Stimulated activated CD4-positive, alpha-beta T cell treated with anti-CD3 and anti-CD28 coated beads, Interleukin-12 subunit alpha, Interleukin-12 subunit beta, amount 100 ng/mL, for 4 hours (primary cell): ENCODE measurements at regions not wholly inside any gene's neighbourhood (a gene's known extent, or its start where the extent isn't known, plus 50 kb on each side); places are given as distances from the start of the nearest gene placed in this dataset.
"Not testable (repeated sequence)": the region's sequence is repeated elsewhere in the genome, so short reads cannot be mapped to it uniquely, and the experiment has no call there.

ENCODE experiments used
- DNase-seq: peaks from one replicate; pipeline ENCODE4 v3.0.0-alpha.2; 2020

DNA sequence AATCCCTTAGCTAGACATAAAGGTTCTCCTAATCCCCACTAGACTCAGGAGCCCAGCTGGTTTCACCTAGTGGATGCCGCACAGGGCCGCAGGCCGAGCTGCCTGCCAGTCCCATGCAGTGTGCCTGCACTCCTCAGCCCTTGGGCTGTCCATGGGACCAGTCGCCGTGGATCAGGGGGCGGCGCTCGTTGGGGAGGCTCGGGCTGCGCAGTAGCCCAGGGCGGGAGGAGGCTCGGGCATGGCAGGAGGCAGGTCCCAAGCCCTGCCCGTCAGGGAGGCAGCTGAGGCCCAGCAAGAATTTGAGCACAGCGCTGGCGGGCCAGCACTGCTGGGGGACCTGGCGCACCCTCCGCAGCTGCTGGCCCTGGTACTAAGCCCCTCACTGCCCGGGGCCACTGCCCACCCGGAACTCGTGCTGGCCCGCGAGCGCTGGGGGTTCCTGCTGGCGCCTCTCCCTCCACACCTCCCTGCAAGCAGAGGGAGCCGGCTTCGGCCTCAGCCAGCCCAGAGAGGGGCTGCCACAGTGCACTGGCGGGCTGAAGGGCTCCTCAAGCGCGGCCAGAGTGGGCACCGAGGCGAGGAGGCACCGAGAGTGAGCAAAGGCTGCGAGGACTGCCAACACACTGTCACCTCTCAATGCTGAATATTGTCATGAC is 307.8 kb downstream of the C6orf118 start:
- no peak for DNase-seq

DNA sequence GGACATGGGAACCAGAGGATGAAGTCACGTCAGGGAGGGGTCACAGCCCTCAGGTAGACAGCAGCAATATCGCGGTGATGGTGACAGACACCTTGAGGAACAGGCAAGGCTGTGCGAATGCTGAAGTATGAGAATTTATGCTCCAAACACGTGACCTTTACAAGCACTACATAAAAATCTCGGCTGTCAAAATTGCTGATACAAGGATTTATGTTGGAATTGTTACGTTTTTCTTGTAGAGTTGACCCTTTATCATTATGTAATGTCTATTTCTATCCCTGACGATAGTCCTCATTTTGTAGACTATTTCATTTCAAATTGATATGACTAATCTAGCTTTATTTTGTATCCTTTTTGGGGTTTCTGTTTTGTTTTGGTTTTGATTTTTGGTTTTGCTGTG is 311.1 kb downstream of the C6orf118 start:
- DNase-seq = no peak

DNA sequence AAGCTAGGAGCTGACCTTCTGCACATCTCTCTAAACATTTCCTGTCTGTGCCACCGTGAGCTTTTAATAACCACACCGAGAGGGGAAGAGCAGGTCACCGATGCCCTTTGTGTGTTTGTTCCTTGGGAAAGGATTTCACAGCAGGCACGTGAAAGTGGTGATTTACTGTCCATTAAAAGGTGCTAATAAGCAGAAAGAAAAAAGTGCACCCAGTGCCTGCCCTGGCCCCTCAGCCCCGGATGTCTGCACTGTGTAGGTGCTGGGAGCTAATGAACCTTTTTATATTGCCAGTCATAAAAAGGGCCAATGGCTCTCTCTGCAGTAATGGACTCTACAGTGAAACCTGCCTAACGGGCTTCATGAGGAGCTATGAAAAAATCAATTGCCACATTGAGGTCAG is 312.6 kb downstream of the C6orf118 start:
- DNase-seq = no peak

DNA sequence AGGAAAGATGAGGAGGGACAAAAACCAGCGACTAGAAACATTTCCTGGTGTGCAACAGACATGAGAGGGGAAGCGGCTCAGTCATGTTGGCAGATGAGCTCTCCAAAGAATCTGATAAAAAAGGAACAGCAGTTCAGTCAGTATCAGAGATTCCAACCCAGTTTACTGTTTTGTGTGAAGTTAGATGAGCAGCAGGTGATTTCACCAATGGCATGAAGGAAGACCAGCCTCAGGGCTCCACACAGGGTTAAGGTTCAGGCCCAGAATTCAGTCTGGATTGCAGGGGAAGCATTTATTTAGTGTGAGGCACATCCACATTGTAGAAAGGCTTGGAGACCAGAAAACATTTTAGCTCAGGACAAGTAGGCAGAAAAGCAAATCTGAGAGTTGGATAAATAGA is 317.8 kb downstream of the C6orf118 start:
- DNase-seq = no peak

DNA sequence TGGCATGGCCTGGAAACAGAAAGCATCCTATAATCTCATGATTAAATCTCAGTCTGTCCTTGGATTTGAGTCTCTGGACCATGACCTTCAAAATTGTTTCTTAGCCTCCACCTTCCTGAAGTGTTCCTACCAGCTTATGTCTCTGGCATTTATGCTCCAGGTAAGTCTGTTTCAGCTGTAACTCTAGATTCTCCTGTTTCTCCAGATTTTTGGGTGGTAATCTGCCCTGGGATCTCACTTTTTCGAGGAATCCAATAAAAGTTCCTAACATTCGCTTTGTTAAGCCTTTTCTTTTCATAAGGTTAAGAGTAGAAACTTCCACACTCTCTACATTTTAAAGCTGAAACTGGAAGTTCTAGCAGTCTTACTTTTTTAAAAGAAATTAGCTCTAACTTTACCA is 318.5 kb downstream of the C6orf118 start:
- no peak for DNase-seq

DNA sequence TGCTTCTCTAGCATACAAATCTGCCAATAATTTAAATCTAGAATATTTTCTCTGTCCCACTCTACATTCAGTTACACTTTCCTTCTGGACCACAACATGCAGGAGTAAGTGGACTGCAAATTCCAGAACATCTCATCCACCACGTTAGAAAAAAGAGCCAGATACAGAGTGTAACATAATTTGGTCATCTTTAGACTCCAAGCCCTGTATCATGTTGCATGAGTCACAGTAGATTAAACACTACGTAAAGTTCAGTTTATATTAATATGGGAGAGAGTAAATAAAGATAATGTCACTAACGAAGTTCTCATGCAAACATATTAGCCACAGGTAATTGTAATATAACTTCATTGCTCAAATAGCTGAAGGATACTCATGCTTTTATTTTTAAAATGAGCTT is 327.0 kb downstream of the C6orf118 start:
- DNase-seq = no peak

DNA sequence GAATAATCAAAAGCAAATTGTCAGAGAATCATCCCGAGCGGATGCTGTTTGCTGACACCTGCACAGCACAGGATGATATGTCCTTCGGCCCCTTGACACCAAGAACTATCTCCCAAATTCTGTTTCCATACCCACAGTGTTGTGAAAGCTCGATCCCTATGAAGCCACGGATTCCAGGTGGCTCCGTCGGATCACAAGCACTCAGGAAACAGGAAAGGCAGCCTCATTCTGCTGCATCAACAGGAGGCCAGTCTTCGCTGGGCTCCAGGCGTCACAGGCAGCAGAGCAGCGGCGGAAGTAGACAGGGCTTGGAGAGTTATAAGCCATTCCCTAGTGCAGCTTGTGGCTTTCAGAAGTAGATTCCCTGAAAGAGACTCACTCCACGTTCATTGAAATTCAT is 342.3 kb downstream of the C6orf118 start:
- no peak for DNase-seq

DNA sequence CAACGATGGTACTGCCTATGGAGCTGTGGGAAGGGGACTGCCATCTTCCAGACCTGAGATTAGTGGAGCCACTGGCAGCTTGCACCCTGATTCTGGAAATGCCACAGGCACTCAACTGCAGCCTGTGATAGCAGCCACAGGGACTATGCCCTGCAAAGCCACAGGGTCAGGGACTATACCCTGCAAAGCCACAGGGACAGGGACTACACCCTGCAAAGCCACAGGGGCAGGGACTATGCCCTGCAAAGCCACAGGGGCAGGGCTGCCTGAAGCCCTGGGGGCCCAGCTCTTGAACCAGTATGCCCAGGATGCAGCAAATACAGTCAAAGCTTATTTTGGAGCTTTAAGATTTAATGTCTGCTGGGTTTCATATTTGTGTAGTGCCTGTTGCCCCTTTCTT is 346.6 kb downstream of the C6orf118 start:
- no peak for DNase-seq

DNA sequence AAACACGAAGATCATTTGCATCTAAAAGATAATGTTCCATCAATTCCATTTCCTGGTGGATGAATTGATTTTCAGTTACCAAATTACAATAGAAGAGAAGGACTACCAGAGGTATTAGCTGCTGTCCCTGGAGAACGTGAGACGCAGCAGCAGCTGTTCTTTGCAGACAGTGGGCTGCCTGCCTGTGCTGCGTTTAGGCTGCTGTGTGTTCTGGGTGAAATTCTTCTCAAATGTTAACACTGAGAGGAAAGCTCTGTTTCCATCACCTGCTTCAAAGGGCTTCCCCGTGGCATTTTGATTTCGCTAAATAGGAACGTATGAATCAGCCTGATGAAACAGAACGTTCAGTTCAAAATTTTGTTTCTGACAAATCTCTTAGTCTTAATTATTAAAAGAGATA is 362.2 kb downstream of the C6orf118 start:
- DNase-seq = no peak

DNA sequence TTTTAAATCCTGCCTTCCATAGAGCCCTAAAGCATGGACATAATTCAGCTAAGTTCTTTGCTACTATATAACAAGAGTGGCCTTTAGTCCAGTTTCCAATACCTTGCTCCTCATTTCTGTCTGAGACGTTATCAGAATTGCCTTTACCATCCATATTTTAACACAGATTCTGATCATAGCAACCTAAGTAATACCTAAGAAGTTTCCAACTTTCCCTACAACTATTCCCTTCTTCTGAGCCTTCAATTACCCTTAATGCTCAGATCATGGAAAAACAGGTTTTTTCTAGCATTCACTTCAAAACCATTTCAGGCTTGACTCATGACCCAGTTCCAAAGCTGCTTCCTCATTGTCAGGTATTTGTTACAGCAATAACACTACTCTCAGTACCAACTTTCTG is 367.1 kb downstream of the C6orf118 start:
- DNase-seq = no peak

DNA sequence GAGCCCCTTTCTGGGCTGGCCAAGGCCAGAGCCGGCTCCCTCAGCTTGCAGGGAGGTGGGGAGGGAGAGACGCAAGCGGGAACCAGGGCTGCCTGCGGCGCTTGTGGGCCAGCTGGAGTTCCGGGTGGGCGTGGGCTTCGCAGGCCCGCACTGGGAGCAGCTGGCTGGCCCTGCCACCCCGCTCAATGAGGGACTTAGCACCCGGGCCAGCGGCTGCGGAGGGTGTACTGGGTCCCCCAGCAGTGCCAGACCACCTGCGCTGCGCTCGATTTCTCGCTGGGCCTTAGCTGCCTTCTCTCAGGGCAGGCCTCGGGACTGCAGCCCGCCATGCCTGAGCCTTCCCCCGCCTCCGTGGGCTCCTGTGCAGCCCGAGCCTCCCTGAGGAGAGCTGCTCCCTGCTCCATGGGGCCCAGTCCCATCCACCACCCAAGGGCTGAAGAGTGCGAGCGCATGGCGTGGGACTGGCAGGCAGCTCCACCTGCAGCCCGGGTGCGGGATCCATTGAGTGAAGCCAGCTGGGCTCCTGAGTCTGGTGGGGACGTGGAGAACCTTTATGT is 376.1 kb downstream of the C6orf118 start:
- not testable (repeated sequence) for DNase-seq

DNA sequence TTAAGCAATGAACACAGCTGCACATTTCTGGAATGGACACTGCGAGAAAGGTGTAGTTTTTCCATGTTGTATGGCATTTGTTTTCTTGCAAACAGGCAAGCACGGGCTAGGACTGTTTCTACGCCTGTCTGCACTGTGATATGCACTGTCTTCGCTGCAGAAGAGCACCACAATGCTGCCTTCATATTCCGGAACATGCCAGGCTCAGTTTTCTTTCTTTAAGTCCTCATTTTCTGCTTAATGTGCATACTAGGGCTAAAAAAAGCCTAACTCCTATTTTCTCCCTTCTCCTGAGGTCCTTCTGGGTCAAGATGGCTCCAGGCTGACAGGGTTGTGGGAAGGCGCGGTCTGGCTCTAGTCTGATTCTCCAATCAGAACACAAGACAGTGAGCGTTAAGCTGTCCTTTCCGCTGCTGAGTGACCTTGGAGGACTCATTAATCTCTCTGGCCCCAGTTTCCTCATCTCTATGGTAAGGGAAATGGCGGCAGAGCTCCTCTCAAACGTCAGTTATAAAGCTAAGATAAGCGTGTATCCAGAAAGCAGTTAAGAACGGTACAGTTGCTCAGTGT is 379.9 kb downstream of the C6orf118 start:
- DNase-seq = no peak

DNA sequence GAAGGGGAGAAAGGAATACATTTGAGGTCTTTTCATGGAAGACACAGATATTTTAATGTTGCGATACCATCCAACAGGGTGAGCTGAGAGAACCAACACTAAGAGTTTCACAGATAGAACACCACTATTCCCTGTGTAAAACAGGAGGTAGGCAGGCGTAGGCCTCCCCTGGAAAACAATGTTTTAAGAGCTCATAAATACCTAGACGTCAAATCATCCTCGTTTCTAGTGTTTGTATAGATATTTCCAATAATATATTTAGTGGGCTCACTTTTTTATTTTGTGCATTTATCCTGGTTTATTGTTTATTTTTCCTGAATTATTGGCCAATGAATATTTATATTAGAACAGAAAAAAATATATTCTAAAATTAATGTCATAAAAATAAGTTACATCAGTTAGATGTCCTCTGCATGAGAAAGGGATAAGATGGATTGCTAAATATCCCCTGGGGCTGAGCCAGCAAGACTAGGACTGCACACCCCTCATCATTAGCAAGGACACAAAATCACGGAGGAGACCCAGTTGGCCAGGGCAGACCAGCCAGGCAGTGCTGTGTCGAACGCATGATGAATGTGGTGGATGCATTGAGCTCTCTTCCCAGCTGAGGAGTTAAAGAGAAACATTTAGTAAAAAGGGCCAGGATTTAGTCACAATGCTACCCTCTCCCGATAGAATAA is 380.5 kb downstream of the C6orf118 start:
- DNase-seq = no peak

DNA sequence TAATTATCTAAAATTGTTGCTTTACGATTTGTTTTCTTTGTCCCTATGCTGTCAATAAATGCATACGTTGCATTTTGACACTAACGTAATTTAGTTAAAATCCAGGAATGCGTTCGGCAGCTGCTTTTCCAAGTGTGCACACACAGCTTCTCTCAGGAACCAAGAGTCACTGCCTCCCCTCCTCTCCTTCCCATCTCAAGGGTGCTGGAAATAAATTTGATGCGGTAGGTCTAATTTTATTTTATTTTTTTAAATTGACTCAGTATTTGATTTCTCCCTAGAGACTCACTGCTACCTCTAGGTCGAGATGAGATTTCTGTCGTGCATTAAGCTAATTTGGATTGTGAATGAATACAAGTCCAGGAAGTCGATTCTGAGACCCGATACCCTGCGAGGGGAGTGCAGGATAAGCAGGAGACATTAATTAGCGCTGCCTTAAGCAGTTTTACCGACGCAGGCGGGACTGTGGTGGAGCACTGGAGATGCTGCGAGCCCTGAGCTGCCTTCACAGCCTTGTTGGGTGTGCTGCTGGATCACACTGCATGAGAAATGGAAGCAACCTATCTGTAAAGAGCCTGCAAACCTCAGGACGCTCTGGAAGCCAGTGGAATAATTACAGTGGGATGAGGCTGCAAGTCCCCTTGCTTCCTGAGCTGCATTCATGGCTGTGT is 381.2 kb downstream of the C6orf118 start:
- no peak for DNase-seq

DNA sequence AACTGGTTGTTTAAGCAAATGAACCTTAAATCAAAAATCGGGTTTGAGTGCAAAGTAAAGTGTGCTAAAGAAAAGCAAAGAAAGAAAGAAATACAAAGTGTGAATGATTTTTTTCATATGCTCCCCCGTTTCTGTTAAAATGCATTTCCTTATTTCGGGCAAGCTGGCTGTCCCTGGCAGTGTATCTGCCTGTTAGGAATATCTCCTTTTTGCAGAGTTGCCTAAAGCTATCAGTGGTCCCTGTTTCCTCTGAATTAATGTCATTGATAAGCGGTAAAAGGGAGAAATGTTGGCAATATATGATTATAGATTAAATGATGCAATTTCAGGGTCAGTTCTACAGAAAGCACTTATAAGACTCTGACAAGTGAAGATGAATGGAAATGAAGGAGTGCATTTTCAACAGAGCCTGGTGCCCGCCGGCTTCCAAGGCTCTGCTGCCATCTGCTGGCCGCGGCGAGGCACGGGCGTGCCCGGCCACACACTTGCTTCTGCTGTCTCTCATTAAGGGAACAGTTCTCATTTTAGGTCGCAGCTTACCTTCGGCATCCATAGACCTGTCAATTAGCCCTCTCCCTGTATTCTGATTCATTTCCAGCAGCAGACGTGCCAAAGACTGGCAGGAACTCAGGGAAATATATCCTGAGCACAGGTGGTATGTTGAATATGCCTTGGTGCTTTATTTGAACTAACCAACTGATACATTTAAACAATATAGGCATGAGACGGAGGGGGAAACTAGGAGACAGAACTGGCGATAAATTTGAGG is 381.9 kb downstream of the C6orf118 start:
- DNase-seq = peak; percentile 58

DNA sequence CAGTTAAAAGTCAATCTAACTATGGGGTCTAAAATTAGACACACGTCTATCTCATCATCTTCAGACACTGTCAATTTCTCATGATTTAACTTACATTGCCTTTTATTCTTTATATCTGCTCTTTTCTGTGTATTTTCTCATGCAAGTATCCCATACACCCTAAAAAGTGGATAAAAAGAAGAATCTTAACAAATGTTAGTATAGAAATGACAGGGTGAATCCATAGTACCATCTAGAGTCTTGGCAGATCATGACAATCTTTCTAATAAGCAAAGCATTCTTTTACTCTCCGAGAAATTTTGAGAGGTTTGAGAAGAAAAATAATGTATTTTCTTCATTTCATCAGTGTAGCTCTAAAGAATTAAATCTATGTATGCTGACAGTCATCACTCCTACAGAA is 382.7 kb downstream of the C6orf118 start:
- no peak for DNase-seq

DNA sequence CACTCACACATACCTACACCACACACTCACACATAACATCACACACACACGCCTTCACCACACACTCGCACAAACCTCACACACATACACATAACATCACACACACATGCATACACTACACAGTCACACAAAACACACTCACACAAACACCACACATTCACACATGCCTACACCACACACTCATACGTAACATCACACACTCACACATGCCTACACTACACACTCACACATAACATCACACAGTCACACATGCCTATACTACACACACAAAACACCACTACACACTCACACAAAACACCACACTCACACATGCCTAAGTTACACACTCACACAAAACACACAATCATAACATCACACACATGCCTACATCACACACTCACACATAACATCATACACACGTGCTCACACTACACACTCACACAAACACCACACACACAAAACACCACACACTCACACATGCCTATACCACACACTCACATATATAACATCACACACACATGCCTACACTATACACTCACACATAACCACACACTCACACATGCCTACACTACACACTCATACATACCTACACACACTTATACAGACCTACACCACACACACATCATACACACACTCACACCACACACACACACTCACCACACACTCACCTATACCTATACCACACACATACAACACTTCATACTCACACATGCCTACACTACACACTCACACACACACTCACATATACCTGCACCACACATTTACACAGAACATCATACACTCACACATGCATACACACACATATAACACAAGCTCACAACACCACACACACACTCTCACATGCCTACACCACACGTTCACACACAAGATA is 383.5 kb downstream of the C6orf118 start:
- no peak for DNase-seq

DNA sequence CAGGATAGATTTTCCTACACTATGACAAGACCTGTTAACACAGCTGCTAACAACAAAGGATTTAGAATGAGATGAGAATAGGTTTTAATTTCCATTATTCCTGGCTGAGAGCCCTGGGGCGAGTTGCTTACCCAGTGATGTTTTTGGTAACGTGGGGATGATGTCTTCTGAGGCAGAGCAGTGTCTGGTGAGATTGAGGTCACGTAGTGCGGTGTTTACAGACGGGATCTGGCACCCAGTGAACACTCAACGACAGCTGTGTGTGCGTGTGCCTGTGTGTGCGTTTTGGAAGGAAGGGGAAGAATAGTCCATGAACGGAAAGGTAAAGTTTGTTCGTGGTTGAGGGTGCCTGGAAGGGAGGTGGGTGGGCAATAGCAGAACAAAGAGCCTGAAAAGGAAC is 384.7 kb downstream of the C6orf118 start:
- no peak for DNase-seq

DNA sequence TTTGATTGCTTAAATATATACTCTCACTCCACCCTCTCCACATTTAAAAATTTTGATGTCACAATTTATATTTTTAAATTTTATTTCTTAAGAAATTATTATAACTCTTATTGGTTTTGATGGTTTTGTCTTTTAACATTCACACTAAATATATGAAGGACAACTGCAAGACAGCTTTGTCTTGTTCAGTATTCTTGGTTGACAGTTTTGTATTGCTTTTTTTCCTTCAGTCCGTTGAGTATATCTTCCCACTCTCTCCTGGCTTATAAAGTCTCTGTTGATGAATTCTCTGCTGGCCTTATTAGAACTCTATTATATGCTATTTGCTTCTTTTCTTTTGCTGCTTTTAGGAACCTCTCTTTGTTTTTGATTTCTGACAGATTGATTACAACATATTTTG is 392.2 kb downstream of the C6orf118 start:
- no peak for DNase-seq

DNA sequence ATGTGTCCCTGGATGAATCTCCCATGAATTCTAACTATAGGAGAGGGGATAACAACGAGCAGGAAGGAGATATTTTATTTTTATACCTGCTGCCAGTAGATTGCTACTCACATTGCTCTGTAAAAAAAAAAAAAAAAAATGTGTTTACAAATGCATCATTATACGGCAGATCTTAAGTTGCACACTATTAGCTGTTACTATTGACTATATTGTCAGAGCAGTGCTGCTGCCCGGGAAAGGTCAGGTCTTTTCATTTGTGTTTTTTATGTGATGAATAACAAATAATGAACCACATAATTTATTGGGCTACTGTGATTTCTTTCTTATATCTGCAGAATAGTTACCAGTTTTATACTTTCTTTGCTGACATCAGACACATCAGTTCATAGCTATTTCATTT is 393.3 kb downstream of the C6orf118 start:
- DNase-seq = no peak

DNA sequence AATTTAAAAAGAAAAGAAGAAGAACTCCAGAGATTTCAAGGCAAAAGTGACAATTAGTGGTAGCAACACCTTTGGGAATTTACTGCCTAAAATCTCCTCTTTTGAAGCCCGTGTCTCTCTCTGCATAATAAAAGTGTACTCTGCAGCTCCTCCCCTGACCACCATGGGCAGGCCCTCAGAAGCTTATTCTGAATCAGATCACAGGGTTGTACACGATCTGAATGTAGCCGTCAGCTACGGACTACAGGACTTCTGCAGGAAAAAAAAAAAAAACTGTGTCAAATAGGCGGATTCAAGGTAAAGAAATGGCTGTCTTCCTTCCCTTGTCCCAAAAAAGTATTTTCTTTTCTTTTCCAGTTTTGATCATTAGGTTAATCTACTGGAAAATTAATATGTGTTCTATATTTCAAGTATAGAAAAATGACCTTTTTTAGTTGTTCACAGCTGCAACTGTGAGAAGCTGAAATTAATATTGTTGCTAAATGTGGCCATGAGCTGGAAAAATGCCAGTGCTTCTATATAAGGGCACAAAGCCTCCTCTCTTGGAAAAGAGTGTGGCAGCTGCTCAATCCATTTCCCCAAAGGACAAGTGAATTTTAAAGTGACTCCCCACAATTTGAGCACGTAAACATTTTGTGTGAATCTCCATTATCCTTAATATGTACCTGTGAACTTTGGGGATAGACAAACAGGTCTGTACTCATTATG is 397.4 kb downstream of the C6orf118 start:
- no peak for DNase-seq
